Mesenchymal stem cell (in vitro differentiated cells and primary cell): ENCODE measurements at regions not wholly inside any gene's neighbourhood (a gene's known extent, or its start where the extent isn't known, plus 50 kb on each side); places are given as distances from the start of the nearest gene placed in this dataset.
A peak's percentile ranks its signal among the peaks of the same experiment; 100 is the strongest.

Experiments
- DNase-seq: peaks from one replicate; pipeline ENCODE4 v3.0.0-alpha.2; 2013
- H2AFZ ChIP-seq: one replicate; pipeline ENCODE4 v1.6.1; 2013; ENCODE audit warnings: low read depth, mild to moderate bottlenecking, control low read depth, inconsistent platforms, low read length, moderate library complexity
- H2AK5ac ChIP-seq: 2 replicates; pipeline ENCODE4 v1.6.1; 2013; ENCODE audit warnings: low read length, moderate library complexity, mild to moderate bottlenecking, inconsistent platforms; ENCODE audit not compliant: severe bottlenecking
- H2BK120ac ChIP-seq: one replicate; pipeline ENCODE4 v1.6.1; 2013; ENCODE audit warnings: low read depth, mild to moderate bottlenecking, inconsistent platforms, low read length, moderate library complexity
- H2BK12ac ChIP-seq, 2 experiments: one replicate each; pipeline ENCODE4 v1.6.1; 2013; ENCODE audit warnings: inconsistent platforms in 2 of 2, low read length in 2 of 2, mild to moderate bottlenecking in 2 of 2, moderate library complexity in 2 of 2, control low read depth in 1 of 2
- H2BK15ac ChIP-seq: one replicate; pipeline ENCODE4 v1.6.1; 2013; ENCODE audit warnings: mild to moderate bottlenecking, low read depth, inconsistent platforms; ENCODE audit not compliant: poor library complexity, severe bottlenecking
- H2BK5ac ChIP-seq: 2 replicates; pipeline ENCODE4 v1.6.1; 2013; ENCODE audit warnings: low read depth, mild to moderate bottlenecking, low read length, control low read depth, inconsistent platforms; ENCODE audit not compliant: poor library complexity, severe bottlenecking
- H3K14ac ChIP-seq, 2 experiments: one replicate each; pipeline ENCODE4 v1.6.1; 2013; ENCODE audit warnings: inconsistent platforms in 2 of 2, low read length in 2 of 2, control low read depth in 1 of 2, mild to moderate bottlenecking in 1 of 2, moderate library complexity in 1 of 2
- H3K18ac ChIP-seq, 2 experiments: one replicate each; pipeline ENCODE4 v1.6.1; 2013; ENCODE audit warnings: inconsistent platforms in 2 of 2, low read length in 2 of 2, control low read depth in 1 of 2, low read depth in 1 of 2, mild to moderate bottlenecking in 1 of 2
- H3K23ac ChIP-seq, 2 experiments: one replicate each; pipeline ENCODE4 v1.6.1; 2013; ENCODE audit warnings: inconsistent platforms in 2 of 2, low read length in 2 of 2, mild to moderate bottlenecking in 2 of 2, moderate library complexity in 2 of 2, control low read depth in 1 of 2
- H3K27ac ChIP-seq: 2 replicates; pipeline ENCODE4 v1.5.1; 2013; ENCODE audit warnings: mild to moderate bottlenecking, moderate library complexity, low read length, control low read depth, inconsistent platforms; ENCODE audit not compliant: poor library complexity, severe bottlenecking
- H3K27me3 ChIP-seq, 2 experiments: 2 replicates each; pipeline versions ENCODE4 v1.6.1 to v1.7.0; 2013; ENCODE audit warnings: low read length in 2 of 2, mild to moderate bottlenecking in 2 of 2, moderate library complexity in 2 of 2, control low read depth in 1 of 2, inconsistent platforms in 1 of 2; ENCODE audit not compliant: control insufficient read depth in 1 of 2, insufficient read depth in 1 of 2
- H3K36me3 ChIP-seq, 2 experiments: 2 replicates each; pipeline versions ENCODE4 v1.6.1 to v1.7.0; 2013; ENCODE audit warnings: low read length in 2 of 2, control low read depth in 1 of 2, inconsistent platforms in 1 of 2, low read depth in 1 of 2, mild to moderate bottlenecking in 1 of 2; ENCODE audit not compliant: insufficient read depth in 2 of 2, control insufficient read depth in 1 of 2
- H3K4ac ChIP-seq, 2 experiments: one replicate each; pipeline ENCODE4 v1.6.1; 2013; ENCODE audit warnings: inconsistent platforms in 2 of 2, low read length in 2 of 2, mild to moderate bottlenecking in 2 of 2, moderate library complexity in 2 of 2, control low read depth in 1 of 2, low read depth in 1 of 2
- H3K4me1 ChIP-seq: 2 replicates; pipeline ENCODE4 v1.6.1; 2013; ENCODE audit warnings: low read depth, low read length, control low read depth; ENCODE audit not compliant: control insufficient read depth, insufficient read depth
- H3K4me2 ChIP-seq: 2 replicates; pipeline ENCODE4 v1.6.1; 2013; ENCODE audit warnings: low read length, mild to moderate bottlenecking, inconsistent platforms; ENCODE audit not compliant: poor library complexity, severe bottlenecking
- H3K4me3 ChIP-seq, 2 experiments: 2 replicates each; pipeline versions ENCODE4 v1.5.1 to v1.7.0; 2013; ENCODE audit warnings: low read length in 2 of 2, mild to moderate bottlenecking in 2 of 2, control low read depth in 1 of 2, low read depth in 1 of 2; ENCODE audit not compliant: insufficient read depth in 1 of 2
- H3K79me1 ChIP-seq: replicated peaks from 2 replicates; pipeline ENCODE4 v1.6.1; 2013; ENCODE audit warnings: mild to moderate bottlenecking, control low read depth, low read length, inconsistent platforms; ENCODE audit not compliant: poor library complexity, severe bottlenecking
- H3K9ac ChIP-seq: 2 replicates; pipeline ENCODE4 v1.7.0; 2013; ENCODE audit warnings: mild to moderate bottlenecking, low read length, moderate library complexity
- H3K9me3 ChIP-seq: 2 replicates; pipeline ENCODE4 v1.7.0; 2013; ENCODE audit warnings: mild to moderate bottlenecking, low read length; ENCODE audit not compliant: control insufficient read depth
- H4K8ac ChIP-seq: one replicate; pipeline ENCODE4 v1.6.1; 2013; ENCODE audit warnings: inconsistent platforms, mild to moderate bottlenecking, low read length, moderate library complexity
- H4K91ac ChIP-seq: one replicate; pipeline ENCODE4 v1.6.1; 2013; ENCODE audit warnings: mild to moderate bottlenecking, low read length, inconsistent platforms
- WGBS: methylation state at CpG from one replicate; pipeline ENCODE4 v1.1.7; 2013; ENCODE audit warnings: mixed read lengths; 5-methylcytosine and 5-hydroxymethylcytosine counted together

GRCh38 chr18:76621782-76622495 is 126.9 kb upstream of the ZNF516 start:
- Histone ChIP-seq H2AFZ (no peak overlapping the region), H3K18ac (peak overlapping the region in 1 of 2 experiments; percentile 57), H3K36me3 (no peaks in the 10 kb centered on the region), H2BK12ac (peak overlapping the region in 1 of 2 experiments; percentile 92), H2BK5ac (no peak overlapping the region), H3K4me1 (peaks cover 14% of the 10 kb centered on the region), H3K4me2 (peak overlapping the region; percentile 86), H4K91ac (no peak overlapping the region), H3K14ac (no peak overlapping the region), H3K27ac (no peak overlapping the region), H3K9ac (peak overlapping the region; percentile 71), H2BK120ac (no peak overlapping the region), H3K23ac (no peak overlapping the region), H2AK5ac (no peak overlapping the region), H3K9me3 (no peaks in the 10 kb centered on the region), H3K4ac (no peak overlapping the region), H4K8ac (no peak overlapping the region), H3K79me1 (no peaks in the 10 kb centered on the region), H2BK15ac (no peak overlapping the region), H3K27me3 (no peaks in the 10 kb centered on the region), H3K4me3 (peak overlapping the region in 1 of 2 experiments; percentile 75)
- WGBS, result 34% methylated on average over 7 of the region's 12 CpGs
- peak; percentile 69 for DNase-seq

GRCh38 chr18:76621226-76621625 is 126.2 kb upstream of the ZNF516 start:
- Histone ChIP-seq H2BK15ac (peak overlapping the region; percentile 54), H3K4me2 (peak overlapping the region; percentile 86), H3K4me1 (peaks cover 14% of the 10 kb centered on the region), H2AFZ (no peak overlapping the region), H3K18ac (peak overlapping the region; percentile 38 to 63), H4K91ac (no peak overlapping the region), H2BK120ac (no peak overlapping the region), H3K23ac (peak overlapping the region in 1 of 2 experiments; percentile 56), H3K9me3 (no peaks in the 10 kb centered on the region), H3K79me1 (no peaks in the 10 kb centered on the region), H3K4me3 (peak overlapping the region in 1 of 2 experiments; percentile 75), H2BK12ac (no peak overlapping the region), H2BK5ac (no peak overlapping the region), H2AK5ac (no peak overlapping the region), H3K14ac (no peak overlapping the region), H4K8ac (peak overlapping the region; percentile 79), H3K27me3 (no peaks in the 10 kb centered on the region), H3K4ac (peak overlapping the region in 1 of 2 experiments; percentile 47), H3K36me3 (no peaks in the 10 kb centered on the region), H3K27ac (no peak overlapping the region), H3K9ac (peak overlapping the region; percentile 71)
- DNase-seq, result peak; percentile 78
- 10% methylated on average over 4 of the region's 9 CpGs for WGBS

GRCh38 chr18:76620321-76621170 is 125.5 kb upstream of the ZNF516 start:
- peaks cover 14% of the 10 kb centered on the region for H3K4me1 ChIP-seq
- H3K4me2 ChIP-seq, result peak overlapping the region; percentile 86
- H3K14ac ChIP-seq, result no peak overlapping the region
- H4K91ac ChIP-seq, result peak overlapping the region; percentile 63
- no peak overlapping the region for H2AK5ac ChIP-seq
- H3K36me3 ChIP-seq, result no peaks in the 10 kb centered on the region
- no peak overlapping the region for H2BK15ac ChIP-seq
- peak overlapping the region; percentile 99 for H2AFZ ChIP-seq
- no peak overlapping the region for H2BK5ac ChIP-seq
- no peaks in the 10 kb centered on the region for H3K27me3 ChIP-seq
- H3K4me3 ChIP-seq, result peak overlapping the region; percentile 47 to 75
- H3K27ac ChIP-seq, result peak overlapping the region; percentile 22
- H3K4ac ChIP-seq, result peak overlapping the region; percentile 36 to 94
- peak overlapping the region; percentile 3 for H2BK120ac ChIP-seq
- H3K9ac ChIP-seq, result peak overlapping the region; percentile 71
- no peaks in the 10 kb centered on the region for H3K79me1 ChIP-seq
- peak; percentile 85 for DNase-seq
- no peaks in the 10 kb centered on the region for H3K9me3 ChIP-seq
- H3K23ac ChIP-seq, result peak overlapping the region in 1 of 2 experiments; percentile 78
- WGBS, result 15% methylated on average over 28 of the region's 30 CpGs
- H2BK12ac ChIP-seq, result peak overlapping the region; percentile 29 to 97
- peak overlapping the region; percentile 38 to 96 for H3K18ac ChIP-seq
- peak overlapping the region; percentile 79 for H4K8ac ChIP-seq
